Esophagus muscularis mucosa (tissue), 4 donors: ENCODE measurements at regions not wholly inside any gene's neighbourhood (a gene's known extent, or its start where the extent isn't known, plus 50 kb on each side); places are given as distances from the start of the nearest gene placed in this dataset.

Experiments
- DNase-seq: peaks from one replicate; pipeline ENCODE4 v3.0.0-alpha.2; 2017; ENCODE audit errors: extremely low spot score
- H3K27ac ChIP-seq, 4 donors: fragments of 200-600 bp; sonication (generic); replicated peaks in 1 of 4; 1 replicate in 3 of 4; 2 replicates in 1 of 4; pipeline ENCODE4 v1.5.1; 2016 to 2019; ENCODE audit warnings: mild to moderate bottlenecking in 1 of 4
- H3K27me3 ChIP-seq, 4 donors: fragments of 200-600 bp; sonication (generic); one replicate each; pipeline versions ENCODE4 v1.5.1 to v1.6.0; 2016 to 2019
- H3K36me3 ChIP-seq, 4 donors: fragments of 200-600 bp; sonication (generic); one replicate each; pipeline ENCODE4 v1.5.1; 2016 to 2019
- H3K4me1 ChIP-seq, 4 donors: fragments of 200-600 bp; sonication (generic); one replicate each; pipeline ENCODE4 v1.5.1; 2016 to 2019
- H3K4me3 ChIP-seq, 4 donors: fragments of 200-600 bp; sonication (generic); 1 replicate in 2 of 4; 2 replicates in 2 of 4; pipeline ENCODE4 v1.5.1; 2016 to 2019; ENCODE audit warnings: mild to moderate bottlenecking in 4 of 4, moderate library complexity in 1 of 4
- H3K9me3 ChIP-seq, 4 donors: fragments of 200-600 bp; sonication (generic); 1 replicate in 3 of 4; 2 replicates in 1 of 4; pipeline ENCODE4 v1.5.1; 2016 to 2019
- EP300 ChIP-seq: sonication (generic); formaldehyde crosslinking; IDR thresholded peaks from one replicate; pipeline ENCODE4 v1.6.1; 2017; ENCODE audit warnings: antibody characterized with exemption
- POLR2A ChIP-seq: fragments of 450-650 bp; IDR thresholded peaks from one replicate; pipeline ENCODE4 v1.6.1; 2017; ENCODE audit warnings: antibody characterized with exemption, moderate library complexity, mild to moderate bottlenecking, low read depth
- POLR2AphosphoS5 ChIP-seq, 2 donors: sonication (generic); formaldehyde crosslinking; IDR thresholded peaks; one replicate each; pipeline ENCODE4 v1.6.1; 2017; ENCODE audit warnings: antibody characterized with exemption in 2 of 2
- WGBS: methylation state at CpG from one replicate; pipeline ENCODE4 v1.1.5; 2018; 5-methylcytosine and 5-hydroxymethylcytosine counted together
- intact Hi-C: fragments of 100-400 bp; cut with DNase I; formaldehyde crosslinking; loops from one replicate; pipeline ENCODE4 v1.15.1; 2023
- TF ChIP-seq, protein P1 (sequence below), 3 experiments: fragments of 200-600 bp in 2 of 3; fragments of 450-650 bp in 1 of 3; sonication (generic) in 2 of 3; IDR thresholded peaks; one replicate each; pipeline ENCODE4 v1.5.1; 2017 to 2019; ENCODE audit warnings: antibody characterized with exemption in 3 of 3, mild to moderate bottlenecking in 2 of 3, moderate library complexity in 1 of 3

GRCh38 chr6:11292091-11292490 lies 59.6 kb upstream of the NEDD9 start:
- WGBS, result 86% methylated on average over 4 of the region's 4 CpGs
- Histone ChIP-seq H3K27ac (no peak overlapping the region), H3K4me1 (no peaks in the 10 kb centered on the region), H3K4me3 (no peak overlapping the region), H3K9me3 (peaks cover 0 to 3% (median 0%) of the 10 kb centered on the region in 4 donors), H3K27me3 (no peaks in the 10 kb centered on the region), H3K36me3 (no peaks in the 10 kb centered on the region)
- intact Hi-C loops, result no loop called here
- TF ChIP-seq EP300 (no peak), POLR2AphosphoS5 (IDR thresholded peaks at IDR 0.05) (no peak), POLR2A (no peak)
- TF ChIP-seq, protein P1, sequence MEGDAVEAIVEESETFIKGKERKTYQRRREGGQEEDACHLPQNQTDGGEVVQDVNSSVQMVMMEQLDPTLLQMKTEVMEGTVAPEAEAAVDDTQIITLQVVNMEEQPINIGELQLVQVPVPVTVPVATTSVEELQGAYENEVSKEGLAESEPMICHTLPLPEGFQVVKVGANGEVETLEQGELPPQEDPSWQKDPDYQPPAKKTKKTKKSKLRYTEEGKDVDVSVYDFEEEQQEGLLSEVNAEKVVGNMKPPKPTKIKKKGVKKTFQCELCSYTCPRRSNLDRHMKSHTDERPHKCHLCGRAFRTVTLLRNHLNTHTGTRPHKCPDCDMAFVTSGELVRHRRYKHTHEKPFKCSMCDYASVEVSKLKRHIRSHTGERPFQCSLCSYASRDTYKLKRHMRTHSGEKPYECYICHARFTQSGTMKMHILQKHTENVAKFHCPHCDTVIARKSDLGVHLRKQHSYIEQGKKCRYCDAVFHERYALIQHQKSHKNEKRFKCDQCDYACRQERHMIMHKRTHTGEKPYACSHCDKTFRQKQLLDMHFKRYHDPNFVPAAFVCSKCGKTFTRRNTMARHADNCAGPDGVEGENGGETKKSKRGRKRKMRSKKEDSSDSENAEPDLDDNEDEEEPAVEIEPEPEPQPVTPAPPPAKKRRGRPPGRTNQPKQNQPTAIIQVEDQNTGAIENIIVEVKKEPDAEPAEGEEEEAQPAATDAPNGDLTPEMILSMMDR (IDR thresholded peaks at IDR 0.05), result no peak
- DNase-seq, result no peak

DNA sequence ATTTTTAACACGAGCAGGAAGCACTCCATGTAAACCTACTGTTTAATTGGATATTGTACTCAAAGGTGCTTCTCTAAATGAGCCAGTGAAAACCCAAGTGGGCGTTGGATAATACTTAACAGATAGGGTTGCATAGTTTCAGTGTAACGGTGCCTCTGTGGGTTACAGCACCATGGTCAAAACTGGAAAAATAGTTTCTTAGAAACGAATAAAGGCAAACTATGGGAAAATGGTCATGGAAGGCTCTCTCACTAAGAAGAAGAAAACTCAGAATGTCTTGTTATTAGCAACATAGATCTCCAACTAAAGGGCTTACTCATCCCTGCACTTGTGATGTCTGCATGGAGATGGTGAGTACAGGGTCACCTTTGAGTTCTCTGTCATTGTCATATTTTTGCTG lies 59.1 kb upstream of the NEDD9 start:
- H3K4me3 ChIP-seq, result no peak overlapping the region
- H3K9me3 ChIP-seq, result peaks cover 0 to 3% (median 0%) of the 10 kb centered on the region in 4 donors
- intact Hi-C loops, result no loop called here
- no peaks in the 10 kb centered on the region for H3K36me3 ChIP-seq
- 92% methylated on average over 4 of the region's 4 CpGs for WGBS
- no peaks in the 10 kb centered on the region for H3K27me3 ChIP-seq
- no peak for DNase-seq
- H3K4me1 ChIP-seq, result no peaks in the 10 kb centered on the region
- no peak overlapping the region for H3K27ac ChIP-seq
- no peak for TF ChIP-seq EP300
- no peak for TF ChIP-seq POLR2A
- TF ChIP-seq, protein P1 (IDR thresholded peaks at IDR 0.05), result no peak
- no peak for TF ChIP-seq POLR2AphosphoS5 (IDR thresholded peaks at IDR 0.05)

GRCh38 chr6:11290027-11290426 lies 57.6 kb upstream of the NEDD9 start:
- Histone ChIP-seq H3K36me3 (no peaks in the 10 kb centered on the region), H3K27me3 (no peaks in the 10 kb centered on the region), H3K4me1 (no peaks in the 10 kb centered on the region), H3K27ac (no peak overlapping the region), H3K9me3 (peaks cover 0 to 5% (median 2%) of the 10 kb centered on the region in 4 donors), H3K4me3 (no peak overlapping the region)
- 87% methylated on average over 8 of the region's 8 CpGs for WGBS
- intact Hi-C loops, result no loop called here
- DNase-seq, result no peak
- TF ChIP-seq EP300, result no peak
- TF ChIP-seq POLR2AphosphoS5 (IDR thresholded peaks at IDR 0.05), result no peak
- TF ChIP-seq, protein P1 (IDR thresholded peaks at IDR 0.05), result no peak
- TF ChIP-seq POLR2A, result no peak

- Histone ChIP-seq H3K27ac (no peak overlapping the region), H3K4me1 (no peaks in the 10 kb centered on the region), H3K9me3 (peaks cover 0 to 5% (median 2%) of the 10 kb centered on the region in 4 donors), H3K27me3 (no peaks in the 10 kb centered on the region), H3K36me3 (no peaks in the 10 kb centered on the region), H3K4me3 (no peak overlapping the region)
- WGBS, result 84% methylated on average over 7 of the region's 7 CpGs
- intact Hi-C loops, result no loop called here
- TF ChIP-seq EP300 (no peak), POLR2A (no peak), POLR2AphosphoS5 (IDR thresholded peaks at IDR 0.05) (no peak)
- TF ChIP-seq, protein P1 (IDR thresholded peaks at IDR 0.05), result no peak
- no peak for DNase-seq
Measured at GRCh38 chr6:11288065-11288464, 55.6 kb upstream of the NEDD9 start.

- no peak for DNase-seq
- Histone ChIP-seq H3K27ac (no peak overlapping the region), H3K4me1 (no peaks in the 10 kb centered on the region), H3K9me3 (peaks cover 0 to 5% (median 2%) of the 10 kb centered on the region in 4 donors), H3K36me3 (no peaks in the 10 kb centered on the region), H3K27me3 (no peaks in the 10 kb centered on the region), H3K4me3 (no peak overlapping the region)
- 93% methylated on average over 4 of the region's 4 CpGs for WGBS
- no peak for TF ChIP-seq POLR2A
- TF ChIP-seq, protein P1 (IDR thresholded peaks at IDR 0.05), result no peak
- no peak for TF ChIP-seq POLR2AphosphoS5 (IDR thresholded peaks at IDR 0.05)
- intact Hi-C loops, result no loop called here
Measured at GRCh38 chr6:11284996-11285395, 52.5 kb upstream of the NEDD9 start.
